Mesothelial cell of epicardium (in vitro differentiated cells): ENCODE measurements at regions not wholly inside any gene's neighbourhood (a gene's known extent, or its start where the extent isn't known, plus 50 kb on each side); places are given as distances from the start of the nearest gene placed in this dataset.
A peak's percentile ranks its signal among the peaks of the same experiment; 100 is the strongest.

Source experiments
- DNase-seq, 2 experiments: peaks; one replicate each; pipeline ENCODE4 v3.0.0; 2021; ENCODE audit warnings: low spot score in 2 of 2; ENCODE audit not compliant: unreplicated experiment in 2 of 2
- H3K27ac Mint-ChIP-seq: 2 replicates; pipeline ENCODE4 v1.8.0; 2021; ENCODE audit warnings: mixed read lengths
- H3K27me3 Mint-ChIP-seq: 2 replicates; pipeline ENCODE4 v1.8.0; 2021; ENCODE audit warnings: low read depth, mixed read lengths
- H3K36me3 Mint-ChIP-seq: 2 replicates; pipeline ENCODE4 v1.8.0; 2021; ENCODE audit warnings: mixed read lengths
- H3K4me1 Mint-ChIP-seq: 2 replicates; pipeline ENCODE4 v1.8.0; 2021; ENCODE audit warnings: mixed read lengths
- H3K4me3 Mint-ChIP-seq: 2 replicates; pipeline ENCODE4 v1.8.0; 2021; ENCODE audit warnings: mild to moderate bottlenecking, moderate library complexity, mixed read lengths
- H3K9me3 Mint-ChIP-seq: 2 replicates; pipeline ENCODE4 v1.8.0; 2021; ENCODE audit warnings: mixed read lengths
- TF ChIP-seq, protein P1 (sequence below): fragments of 200-600 bp; sonication (generic); IDR thresholded peaks from one replicate; pipeline ENCODE4 v1.5.0; 2021; ENCODE audit warnings: antibody characterized with exemption; ENCODE audit not compliant: unreplicated experiment

DNA sequence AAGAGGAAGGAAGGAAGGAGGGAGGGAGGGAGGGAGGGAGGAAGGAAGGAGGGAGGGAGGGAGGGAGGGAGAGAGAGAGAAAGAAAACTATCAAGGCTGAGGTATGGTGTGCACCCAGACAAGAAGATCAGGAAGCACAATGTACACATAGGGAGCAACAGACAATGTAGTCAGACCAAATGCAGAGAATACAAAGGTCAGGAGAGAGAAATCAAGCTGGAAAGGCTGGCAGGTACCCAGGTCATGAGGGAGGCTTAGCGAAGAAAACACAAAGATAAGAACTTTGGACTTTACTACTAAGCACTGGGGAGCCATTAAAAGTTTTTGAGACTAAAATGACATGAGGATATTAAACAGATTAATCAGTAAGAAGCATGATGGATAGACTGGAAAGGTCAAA lies 176.0 kb upstream of the TMCO5A start:
- no peaks in the 10 kb centered on the region for H3K36me3 Mint-ChIP-seq
- no peaks in the 10 kb centered on the region for H3K4me1 Mint-ChIP-seq

DNA sequence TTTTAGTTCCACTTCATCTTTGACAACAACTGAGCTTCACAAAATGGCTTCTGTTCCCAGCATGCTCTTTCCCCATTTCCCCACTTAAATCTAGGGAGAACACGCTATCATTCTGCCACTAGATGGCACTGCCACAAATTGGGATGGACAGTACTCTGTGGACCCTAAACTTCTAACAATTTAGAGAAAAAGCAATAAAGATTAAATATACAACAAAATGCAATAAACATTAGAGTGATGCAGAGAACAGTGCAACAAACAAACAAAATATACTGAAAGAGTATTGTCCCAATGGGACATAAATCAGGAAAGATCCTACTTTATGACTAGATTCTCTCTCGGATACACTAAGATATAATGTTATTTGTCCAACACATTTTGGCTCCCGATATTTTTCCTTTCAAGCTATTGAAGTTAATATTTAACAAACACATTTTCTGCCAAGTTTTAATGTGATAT lies 169.7 kb upstream of the TMCO5A start:
- no peak overlapping the region for H3K4me3 Mint-ChIP-seq
- H3K9me3 Mint-ChIP-seq = no peaks in the 10 kb centered on the region
- TF ChIP-seq, protein P1, sequence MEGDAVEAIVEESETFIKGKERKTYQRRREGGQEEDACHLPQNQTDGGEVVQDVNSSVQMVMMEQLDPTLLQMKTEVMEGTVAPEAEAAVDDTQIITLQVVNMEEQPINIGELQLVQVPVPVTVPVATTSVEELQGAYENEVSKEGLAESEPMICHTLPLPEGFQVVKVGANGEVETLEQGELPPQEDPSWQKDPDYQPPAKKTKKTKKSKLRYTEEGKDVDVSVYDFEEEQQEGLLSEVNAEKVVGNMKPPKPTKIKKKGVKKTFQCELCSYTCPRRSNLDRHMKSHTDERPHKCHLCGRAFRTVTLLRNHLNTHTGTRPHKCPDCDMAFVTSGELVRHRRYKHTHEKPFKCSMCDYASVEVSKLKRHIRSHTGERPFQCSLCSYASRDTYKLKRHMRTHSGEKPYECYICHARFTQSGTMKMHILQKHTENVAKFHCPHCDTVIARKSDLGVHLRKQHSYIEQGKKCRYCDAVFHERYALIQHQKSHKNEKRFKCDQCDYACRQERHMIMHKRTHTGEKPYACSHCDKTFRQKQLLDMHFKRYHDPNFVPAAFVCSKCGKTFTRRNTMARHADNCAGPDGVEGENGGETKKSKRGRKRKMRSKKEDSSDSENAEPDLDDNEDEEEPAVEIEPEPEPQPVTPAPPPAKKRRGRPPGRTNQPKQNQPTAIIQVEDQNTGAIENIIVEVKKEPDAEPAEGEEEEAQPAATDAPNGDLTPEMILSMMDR = peak; percentile 50
- H3K27ac Mint-ChIP-seq = no peak overlapping the region
- no peaks in the 10 kb centered on the region for H3K27me3 Mint-ChIP-seq
- no peak for DNase-seq
- H3K4me1 Mint-ChIP-seq = no peaks in the 10 kb centered on the region
- H3K36me3 Mint-ChIP-seq = no peaks in the 10 kb centered on the region

More for the DNA sequence above, 176.0 kb upstream of the TMCO5A start:
- Mint-ChIP-seq H3K27me3 (peaks cover 2% of the 10 kb centered on the region), H3K9me3 (peaks cover 11% of the 10 kb centered on the region), H3K27ac (no peak overlapping the region), H3K4me3 (no peak overlapping the region)
- DNase-seq = no peak
- TF ChIP-seq, protein P1 = no peak

DNA sequence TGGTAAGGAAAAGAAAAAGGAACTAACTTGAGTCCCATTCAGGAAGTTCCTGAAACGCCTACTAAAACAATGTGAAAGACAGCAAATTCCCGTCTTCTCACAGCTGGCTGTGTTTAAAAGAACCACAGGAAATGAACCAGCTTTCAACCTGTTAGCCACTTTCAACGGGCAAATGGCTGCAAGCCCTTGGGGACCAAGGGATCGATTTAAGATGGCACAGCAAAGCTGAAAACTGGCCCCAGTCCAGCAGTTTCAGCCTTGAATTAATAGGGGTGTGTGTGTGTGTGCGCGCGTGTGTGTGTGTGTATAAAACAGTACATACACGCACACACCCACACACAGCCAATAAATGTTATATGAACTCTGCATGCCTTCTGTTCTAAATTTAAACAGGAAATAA lies 168.7 kb upstream of the TMCO5A start:
- TF ChIP-seq, protein P1 = no peak
- H3K27ac Mint-ChIP-seq = no peak overlapping the region

DNA sequence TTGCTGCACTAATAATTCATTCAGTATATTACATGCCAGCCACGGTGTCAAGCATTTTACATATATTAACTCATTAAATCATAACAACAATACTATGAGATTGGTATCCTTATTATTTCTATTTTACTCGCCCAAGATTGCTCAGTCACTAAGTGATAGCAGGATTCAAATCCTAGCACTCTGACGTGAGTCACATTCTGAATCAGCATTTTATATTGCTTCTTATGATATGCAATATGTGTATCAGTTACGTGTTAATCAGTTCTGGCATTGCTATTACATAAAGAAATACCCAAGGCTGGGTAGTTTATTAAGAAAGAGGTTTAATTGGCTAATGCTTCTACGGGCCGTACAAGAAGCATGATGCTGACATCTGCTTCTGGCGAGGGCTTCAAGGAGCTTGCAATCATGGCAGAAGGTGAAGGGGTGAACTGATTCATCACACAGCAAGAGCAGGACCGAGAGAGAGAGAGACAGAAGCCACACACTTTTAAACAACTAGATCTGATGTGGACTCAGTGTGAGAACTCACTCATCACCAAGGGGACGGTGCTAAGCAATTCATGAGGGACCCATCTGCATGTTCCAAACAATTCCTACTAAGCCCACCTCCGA lies 166.5 kb upstream of the TMCO5A start:
- TF ChIP-seq, protein P1 = no peak
- Mint-ChIP-seq H3K36me3 (no peaks in the 10 kb centered on the region), H3K27me3 (no peaks in the 10 kb centered on the region), H3K9me3 (no peaks in the 10 kb centered on the region), H3K4me3 (no peak overlapping the region), H3K27ac (no peak overlapping the region), H3K4me1 (no peaks in the 10 kb centered on the region)
- DNase-seq = no peak

More for the DNA sequence above, 168.7 kb upstream of the TMCO5A start:
- Mint-ChIP-seq H3K4me1 (no peaks in the 10 kb centered on the region), H3K36me3 (no peaks in the 10 kb centered on the region), H3K9me3 (no peaks in the 10 kb centered on the region), H3K4me3 (no peak overlapping the region), H3K27me3 (no peaks in the 10 kb centered on the region)
- DNase-seq = no peak

DNA sequence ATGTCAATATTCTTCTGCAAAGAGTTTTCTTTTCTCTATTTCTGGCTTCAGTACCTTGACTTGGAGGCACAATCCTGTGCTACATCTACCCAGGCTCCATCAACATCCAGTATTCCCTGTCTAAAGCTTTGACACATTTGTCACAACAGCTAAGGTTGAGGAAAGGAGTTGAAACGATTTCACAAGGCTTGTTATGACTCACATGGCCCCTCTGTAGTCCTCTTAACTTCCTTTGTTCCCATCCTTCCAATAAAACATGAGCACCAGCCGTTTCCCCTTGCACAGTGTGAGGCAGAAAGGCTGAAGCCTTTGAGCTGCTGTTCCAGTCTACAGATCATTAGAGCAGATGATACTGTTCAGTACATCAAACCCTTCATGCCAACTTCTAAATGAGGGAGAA lies 163.0 kb upstream of the TMCO5A start:
- Mint-ChIP-seq H3K9me3 (peaks cover 3% of the 10 kb centered on the region), H3K4me1 (peaks cover 3% of the 10 kb centered on the region), H3K27me3 (no peaks in the 10 kb centered on the region), H3K4me3 (no peak overlapping the region), H3K27ac (no peak overlapping the region), H3K36me3 (no peaks in the 10 kb centered on the region)
- TF ChIP-seq, protein P1 = no peak
- DNase-seq = no peak
